GM23338 (cell line): ENCODE measurements at regions not wholly inside any gene's neighbourhood (a gene's known extent, or its start where the extent isn't known, plus 50 kb on each side); places are given as distances from the start of the nearest gene placed in this dataset.
A peak's percentile ranks its signal among the peaks of the same experiment; 100 is the strongest.

ENCODE experiments used
- ATAC-seq: fragments of 200-7000 bp; cut with Tn5 transposase; 3 replicates; pipeline ENCODE4 v1.9.1; 2020
- DNase-seq: peaks from one replicate; pipeline ENCODE4 v3.0.0-alpha.2; 2015; ENCODE audit warnings: low spot score
- H2AFZ ChIP-seq: fragments of 200-600 bp; sonication (generic); 2 replicates; pipeline ENCODE4 v1.8.0; 2016; ENCODE audit warnings: antibody characterized with exemption, mild to moderate bottlenecking, moderate library complexity
- H3F3A ChIP-seq: fragments of 200-600 bp; sonication (generic); replicated peaks from 2 replicates; pipeline ENCODE4 v1.8.0; 2017; ENCODE audit warnings: antibody characterized with exemption, mixed run types, low read depth
- H3K27ac ChIP-seq: fragments of 200-600 bp; sonication (generic); 2 replicates; pipeline ENCODE4 v1.6.1; 2016; ENCODE audit warnings: low read depth
- H3K27me3 ChIP-seq: fragments of 200-600 bp; sonication (generic); 2 replicates; pipeline ENCODE4 v1.8.0; 2016; ENCODE audit warnings: mild to moderate bottlenecking, mixed run types, moderate library complexity; ENCODE audit not compliant: insufficient read depth
- H3K36me3 ChIP-seq: fragments of 200-600 bp; sonication (generic); 2 replicates; pipeline ENCODE4 v1.8.0; 2016; ENCODE audit warnings: mild to moderate bottlenecking; ENCODE audit not compliant: insufficient read depth
- H3K4me1 ChIP-seq: fragments of 200-600 bp; sonication (generic); 2 replicates; pipeline ENCODE4 v1.8.0; 2016; ENCODE audit warnings: mild to moderate bottlenecking, moderate library complexity; ENCODE audit not compliant: insufficient read depth
- H3K4me2 ChIP-seq: fragments of 200-600 bp; sonication (generic); 2 replicates; pipeline ENCODE4 v1.7.1; 2017; ENCODE audit warnings: mixed run types
- H3K4me3 ChIP-seq: fragments of 200-600 bp; sonication (generic); 2 replicates; pipeline ENCODE4 v1.6.1; 2016; ENCODE audit warnings: mixed run types
- H3K79me2 ChIP-seq: fragments of 200-600 bp; sonication (generic); replicated peaks from 2 replicates; pipeline ENCODE4 v1.8.0; 2017; ENCODE audit warnings: mild to moderate bottlenecking; ENCODE audit not compliant: insufficient read depth
- H3K9me2 ChIP-seq: fragments of 200-600 bp; sonication (generic); 2 replicates; pipeline ENCODE4 v1.8.0; 2017; ENCODE audit not compliant: insufficient read depth
- H4K20me1 ChIP-seq: fragments of 200-600 bp; sonication (generic); replicated peaks from 2 replicates; pipeline ENCODE4 v1.8.0; 2017; ENCODE audit warnings: mild to moderate bottlenecking; ENCODE audit not compliant: insufficient read depth
- H3K27ac Mint-ChIP-seq: 2 replicates; pipeline ENCODE4 v1.8.0; 2020; ENCODE audit warnings: inconsistent platforms, mild to moderate bottlenecking, moderate library complexity, mixed read lengths
- H3K27me3 Mint-ChIP-seq: 3 replicates; pipeline ENCODE4 v1.8.0; 2022; ENCODE audit warnings: low read depth, mild to moderate bottlenecking, moderate library complexity, mixed read lengths, inconsistent platforms; ENCODE audit not compliant: insufficient read depth, poor library complexity
- H3K36me3 Mint-ChIP-seq: 3 replicates; pipeline ENCODE4 v1.8.0; 2021; ENCODE audit warnings: low read depth, mild to moderate bottlenecking, inconsistent platforms, moderate library complexity, mixed read lengths
- H3K4me1 Mint-ChIP-seq: 3 replicates; pipeline ENCODE4 v1.8.0; 2020; ENCODE audit warnings: mild to moderate bottlenecking, inconsistent platforms, mixed read lengths
- H3K4me3 Mint-ChIP-seq: 3 replicates; pipeline ENCODE4 v1.8.0; 2021; ENCODE audit warnings: moderate library complexity, mild to moderate bottlenecking, inconsistent platforms, mixed read lengths
- H3K9me3 Mint-ChIP-seq: 3 replicates; pipeline ENCODE4 v1.8.0; 2020; ENCODE audit warnings: moderate library complexity, mild to moderate bottlenecking, inconsistent platforms, mixed read lengths
- CREB1 ChIP-seq: fragments of 250-450 bp; sonication (Bioruptor Pico); IDR thresholded peaks from 2 replicates; pipeline ENCODE4 v1.5.0; 2020; ENCODE audit warnings: low read depth, mild to moderate bottlenecking, moderate library complexity
- CTCF ChIP-seq, 2 experiments: fragments of 200-600 bp in 1 of 2; sonication (generic) in 1 of 2; conservative IDR thresholded peaks; 2 replicates each; pipeline versions ENCODE4 v1.5.1 to v1.6.1; 2016 to 2017; ENCODE audit warnings: antibody characterized with exemption in 2 of 2, low read depth in 2 of 2, mild to moderate bottlenecking in 2 of 2, moderate library complexity in 1 of 2
- EZH2 ChIP-seq: fragments of 200-600 bp; sonication (generic); IDR thresholded peaks from one replicate; pipeline ENCODE4 v1.8.0; 2017; ENCODE audit warnings: antibody characterized with exemption, mild to moderate bottlenecking, low read depth; ENCODE audit not compliant: unreplicated experiment
- EZH2phosphoT487 ChIP-seq: fragments of 200-600 bp; sonication (generic); IDR thresholded peaks from one replicate; pipeline ENCODE4 v1.8.1; 2018; ENCODE audit warnings: antibody characterized with exemption; ENCODE audit not compliant: unreplicated experiment
- JUNB ChIP-seq: IDR thresholded peaks from one replicate; pipeline ENCODE4 v1.6.1; 2016; ENCODE audit warnings: antibody characterized with exemption; ENCODE audit not compliant: unreplicated experiment
- NANOG ChIP-seq: IDR thresholded peaks from 2 replicates; pipeline ENCODE4 v1.6.1; 2016; ENCODE audit warnings: antibody characterized with exemption, borderline replicate concordance
- POLR2AphosphoS5 ChIP-seq: IDR thresholded peaks from 2 replicates; pipeline ENCODE4 v1.6.1; 2016; ENCODE audit warnings: antibody characterized with exemption, low read depth
- ZNF114 ChIP-seq: fragments of 250-450 bp; sonication (Bioruptor Pico); IDR thresholded peaks from 2 replicates; pipeline ENCODE4 v1.5.0; 2020; ENCODE audit warnings: mild to moderate bottlenecking, moderate library complexity
- ZNF331 ChIP-seq: fragments of 250-450 bp; sonication (Bioruptor Pico); IDR thresholded peaks from 2 replicates; pipeline ENCODE4 v1.5.0; 2020; ENCODE audit warnings: low read depth, mild to moderate bottlenecking, moderate library complexity
- ZNF462 ChIP-seq: fragments of 250-450 bp; sonication (Bioruptor Pico); IDR thresholded peaks from 2 replicates; pipeline ENCODE4 v1.5.0; 2020; ENCODE audit warnings: mild to moderate bottlenecking, moderate library complexity

- TF ChIP-seq ZNF462 (CRISPR knock-in tag) (no peak), ZNF114 (CRISPR knock-in tag) (no peak), POLR2AphosphoS5 (no peak), EZH2 (no peak), CTCF (conservative IDR thresholded peaks at IDR 0.05; ENCODE audit: low read depth in 2 of 2) (no peak), ZNF331 (CRISPR knock-in tag) (no peak), EZH2phosphoT487 (no peak)
These were observed 674.8 kb upstream of the CITED2 start (continued) for GRCh38 chr6:140049251-140049650.

GRCh38 chr6:140048202-140048790, 673.8 kb upstream of the CITED2 start:
- H4K20me1 ChIP-seq: no peaks in the 10 kb centered on the region
- Mint-ChIP-seq H3K27ac (peak overlapping the region; percentile 29; the same call in 1 of the 2 replicates), H3K4me3 (no peak overlapping the region), H3K4me1 (peaks cover 34% of the 10 kb centered on the region), H3K9me3 (no peaks in the 10 kb centered on the region), H3K36me3 (no peaks in the 10 kb centered on the region), H3K27me3 (no peaks in the 10 kb centered on the region)
- H3K27me3 ChIP-seq: no peaks in the 10 kb centered on the region
- H3K4me3 ChIP-seq: no peak overlapping the region
- H3K36me3 ChIP-seq: no peaks in the 10 kb centered on the region
- peaks cover 28% of the 10 kb centered on the region for H3K4me1 ChIP-seq
- TF ChIP-seq NANOG: no peak
- no peak for TF ChIP-seq EZH2
- no peak for TF ChIP-seq CREB1
- TF ChIP-seq JUNB: no peak
- no peak for ATAC-seq
- DNase-seq: no peak
- H2AFZ ChIP-seq: no peak overlapping the region
- H3K79me2 ChIP-seq: no peaks in the 10 kb centered on the region
- H3F3A ChIP-seq: no peaks in the 10 kb centered on the region
- no peaks in the 10 kb centered on the region for H3K9me2 ChIP-seq
- H3K4me2 ChIP-seq: no peak overlapping the region
- H3K27ac ChIP-seq: no peak overlapping the region
